BLaER1 (cell line): ENCODE measurements at regions not wholly inside any gene's neighbourhood (a gene's known extent, or its start where the extent isn't known, plus 50 kb on each side); places are given as distances from the start of the nearest gene placed in this dataset.

ENCODE experiments used
- H3K27ac ChIP-seq: shearing (Covaris generic); formaldehyde crosslinking; 2 replicates; pipeline ENCODE4 v1.8.1; 2022
- H3K27me3 ChIP-seq: shearing (Covaris generic); formaldehyde crosslinking; 2 replicates; pipeline ENCODE4 v1.8.1; 2022
- H3K36me3 ChIP-seq: shearing (Covaris generic); formaldehyde crosslinking; 2 replicates; pipeline ENCODE4 v1.8.1; 2022
- H3K4me1 ChIP-seq: shearing (Covaris generic); formaldehyde crosslinking; 2 replicates; pipeline ENCODE4 v1.8.1; 2022
- H3K4me2 ChIP-seq: shearing (Covaris generic); formaldehyde crosslinking; 2 replicates; pipeline ENCODE4 v1.8.1; 2022
- H3K4me3 ChIP-seq: shearing (Covaris generic); formaldehyde crosslinking; 2 replicates; pipeline ENCODE4 v1.8.1; 2022
- H3K9ac ChIP-seq: shearing (Covaris generic); formaldehyde crosslinking; 2 replicates; pipeline ENCODE4 v1.8.1; 2022
- H3K9me3 ChIP-seq: shearing (Covaris generic); formaldehyde crosslinking; 2 replicates; pipeline ENCODE4 v1.8.1; 2022
- H4K20me1 ChIP-seq: shearing (Covaris generic); formaldehyde crosslinking; 2 replicates; pipeline ENCODE4 v1.8.1; 2022
- Cebpa-rat ChIP-seq: shearing (Covaris generic); IDR thresholded peaks from 2 replicates; pipeline ENCODE4 v1.8.1; 2022

GRCh38 chr4:122536001-122536400, 79.5 kb upstream of the IL2 start:
- no peak overlapping the region for H3K4me3 ChIP-seq
- no peaks in the 10 kb centered on the region for H3K9me3 ChIP-seq
- H3K36me3 ChIP-seq: no peaks in the 10 kb centered on the region
- H3K9ac ChIP-seq: no peak overlapping the region
- no peaks in the 10 kb centered on the region for H3K27me3 ChIP-seq
- no peak for TF ChIP-seq Cebpa-rat
- no peak overlapping the region for H3K27ac ChIP-seq
- no peaks in the 10 kb centered on the region for H4K20me1 ChIP-seq
- peaks cover 15% of the 10 kb centered on the region for H3K4me1 ChIP-seq
- H3K4me2 ChIP-seq: no peak overlapping the region

GRCh38 chr4:122534776-122535175, 78.3 kb upstream of the IL2 start:
- H3K4me3 ChIP-seq: no peak overlapping the region
- H3K4me1 ChIP-seq: peaks cover 15% of the 10 kb centered on the region
- no peak overlapping the region for H3K4me2 ChIP-seq
- H3K36me3 ChIP-seq: no peaks in the 10 kb centered on the region
- TF ChIP-seq Cebpa-rat: no peak
- no peak overlapping the region for H3K27ac ChIP-seq
- no peaks in the 10 kb centered on the region for H3K9me3 ChIP-seq
- no peaks in the 10 kb centered on the region for H3K27me3 ChIP-seq
- no peaks in the 10 kb centered on the region for H4K20me1 ChIP-seq
- H3K9ac ChIP-seq: no peak overlapping the region

- Histone ChIP-seq H3K9me3 (no peaks in the 10 kb centered on the region), H3K4me1 (peaks cover 15% of the 10 kb centered on the region), H3K9ac (no peak overlapping the region), H3K27ac (no peak overlapping the region), H3K36me3 (no peaks in the 10 kb centered on the region), H3K4me2 (no peak overlapping the region), H3K27me3 (no peaks in the 10 kb centered on the region), H3K4me3 (no peak overlapping the region), H4K20me1 (no peaks in the 10 kb centered on the region)
- TF ChIP-seq Cebpa-rat: no peak
These were observed 77.3 kb upstream of the IL2 start for GRCh38 chr4:122533841-122534240.

GRCh38 chr4:122532766-122533165, 76.2 kb upstream of the IL2 start:
- no peaks in the 10 kb centered on the region for H3K9me3 ChIP-seq
- no peak for TF ChIP-seq Cebpa-rat
- no peaks in the 10 kb centered on the region for H4K20me1 ChIP-seq
- H3K9ac ChIP-seq: no peak overlapping the region
- no peaks in the 10 kb centered on the region for H3K36me3 ChIP-seq
- peak overlapping the region; percentile 18 for H3K4me2 ChIP-seq
- H3K4me3 ChIP-seq: no peak overlapping the region
- H3K4me1 ChIP-seq: peaks cover 15% of the 10 kb centered on the region
- H3K27ac ChIP-seq: no peak overlapping the region
- no peaks in the 10 kb centered on the region for H3K27me3 ChIP-seq

GRCh38 chr4:122531514-122531913, 75.0 kb upstream of the IL2 start:
- no peak for TF ChIP-seq Cebpa-rat
- Histone ChIP-seq H4K20me1 (no peaks in the 10 kb centered on the region), H3K9me3 (no peaks in the 10 kb centered on the region), H3K27me3 (no peaks in the 10 kb centered on the region), H3K36me3 (no peaks in the 10 kb centered on the region), H3K4me2 (no peak overlapping the region), H3K4me3 (no peak overlapping the region), H3K4me1 (peaks cover 15% of the 10 kb centered on the region), H3K9ac (no peak overlapping the region), H3K27ac (no peak overlapping the region)

GRCh38 chr4:122531038-122531437, 74.5 kb upstream of the IL2 start:
- H3K9ac ChIP-seq: no peak overlapping the region
- no peaks in the 10 kb centered on the region for H4K20me1 ChIP-seq
- TF ChIP-seq Cebpa-rat: no peak
- no peaks in the 10 kb centered on the region for H3K27me3 ChIP-seq
- H3K4me3 ChIP-seq: no peak overlapping the region
- H3K36me3 ChIP-seq: no peaks in the 10 kb centered on the region
- peaks cover 15% of the 10 kb centered on the region for H3K4me1 ChIP-seq
- H3K4me2 ChIP-seq: no peak overlapping the region
- H3K27ac ChIP-seq: no peak overlapping the region
- H3K9me3 ChIP-seq: no peaks in the 10 kb centered on the region

GRCh38 chr4:122528879-122529278, 72.4 kb upstream of the IL2 start:
- Histone ChIP-seq H3K4me2 (no peak overlapping the region), H3K4me1 (peaks cover 15% of the 10 kb centered on the region), H3K36me3 (no peaks in the 10 kb centered on the region), H4K20me1 (no peaks in the 10 kb centered on the region), H3K9me3 (no peaks in the 10 kb centered on the region), H3K27me3 (no peaks in the 10 kb centered on the region), H3K9ac (no peak overlapping the region), H3K27ac (no peak overlapping the region), H3K4me3 (no peak overlapping the region)
- TF ChIP-seq Cebpa-rat: no peak

- H3K4me3 ChIP-seq: no peak overlapping the region
- no peaks in the 10 kb centered on the region for H3K27me3 ChIP-seq
- H3K4me1 ChIP-seq: no peaks in the 10 kb centered on the region
- no peaks in the 10 kb centered on the region for H4K20me1 ChIP-seq
- H3K9me3 ChIP-seq: no peaks in the 10 kb centered on the region
- no peak overlapping the region for H3K27ac ChIP-seq
- no peaks in the 10 kb centered on the region for H3K36me3 ChIP-seq
- TF ChIP-seq Cebpa-rat: no peak
- H3K4me2 ChIP-seq: no peak overlapping the region
- H3K9ac ChIP-seq: no peak overlapping the region
These were observed 69.3 kb upstream of the IL2 start for GRCh38 chr4:122525865-122526264.

GRCh38 chr4:122524176-122524575, 67.7 kb upstream of the IL2 start:
- Histone ChIP-seq H3K4me2 (no peak overlapping the region), H3K27ac (no peak overlapping the region), H3K36me3 (no peaks in the 10 kb centered on the region), H3K9ac (no peak overlapping the region), H3K27me3 (no peaks in the 10 kb centered on the region), H3K4me1 (no peaks in the 10 kb centered on the region), H4K20me1 (no peaks in the 10 kb centered on the region), H3K4me3 (no peak overlapping the region), H3K9me3 (no peaks in the 10 kb centered on the region)
- no peak for TF ChIP-seq Cebpa-rat

- no peaks in the 10 kb centered on the region for H3K27me3 ChIP-seq
- H3K4me1 ChIP-seq: no peaks in the 10 kb centered on the region
- no peak overlapping the region for H3K4me3 ChIP-seq
- no peaks in the 10 kb centered on the region for H4K20me1 ChIP-seq
- H3K9me3 ChIP-seq: no peaks in the 10 kb centered on the region
- no peak overlapping the region for H3K27ac ChIP-seq
- H3K36me3 ChIP-seq: no peaks in the 10 kb centered on the region
- no peak overlapping the region for H3K4me2 ChIP-seq
- no peak overlapping the region for H3K9ac ChIP-seq
- TF ChIP-seq Cebpa-rat: no peak
These were observed 66.4 kb upstream of the IL2 start for GRCh38 chr4:122522944-122523343.

GRCh38 chr4:122517345-122517744, 60.8 kb upstream of the IL2 start:
- no peaks in the 10 kb centered on the region for H4K20me1 ChIP-seq
- no peak for TF ChIP-seq Cebpa-rat

More at GRCh38 chr4:122517345-122517744, 60.8 kb upstream of the IL2 start:
- Histone ChIP-seq H3K27me3 (no peaks in the 10 kb centered on the region), H3K4me1 (no peaks in the 10 kb centered on the region), H3K9me3 (no peaks in the 10 kb centered on the region), H3K4me3 (no peak overlapping the region), H3K36me3 (no peaks in the 10 kb centered on the region), H3K9ac (no peak overlapping the region), H3K27ac (no peak overlapping the region), H3K4me2 (no peak overlapping the region)
